ENCODE measurements at regions not wholly inside any gene's neighbourhood (a gene's known extent, or its start where the extent isn't known, plus 50 kb on each side); places are given as distances from the start of the nearest gene placed in this dataset.
"Not testable (repeated sequence)": the region's sequence is repeated elsewhere in the genome, so short reads cannot be mapped to it uniquely, and the experiment has no call there.

GRCh38 chr5:120159155-120159554 lies 304.9 kb upstream of the PRR16 start:
- no peak for DNase-seq (ENCODE audit: low spot score)
- in situ Hi-C loops (cut with HindIII; ENCODE audit: low sequenced_read_pairs) = no loop called here

DNA sequence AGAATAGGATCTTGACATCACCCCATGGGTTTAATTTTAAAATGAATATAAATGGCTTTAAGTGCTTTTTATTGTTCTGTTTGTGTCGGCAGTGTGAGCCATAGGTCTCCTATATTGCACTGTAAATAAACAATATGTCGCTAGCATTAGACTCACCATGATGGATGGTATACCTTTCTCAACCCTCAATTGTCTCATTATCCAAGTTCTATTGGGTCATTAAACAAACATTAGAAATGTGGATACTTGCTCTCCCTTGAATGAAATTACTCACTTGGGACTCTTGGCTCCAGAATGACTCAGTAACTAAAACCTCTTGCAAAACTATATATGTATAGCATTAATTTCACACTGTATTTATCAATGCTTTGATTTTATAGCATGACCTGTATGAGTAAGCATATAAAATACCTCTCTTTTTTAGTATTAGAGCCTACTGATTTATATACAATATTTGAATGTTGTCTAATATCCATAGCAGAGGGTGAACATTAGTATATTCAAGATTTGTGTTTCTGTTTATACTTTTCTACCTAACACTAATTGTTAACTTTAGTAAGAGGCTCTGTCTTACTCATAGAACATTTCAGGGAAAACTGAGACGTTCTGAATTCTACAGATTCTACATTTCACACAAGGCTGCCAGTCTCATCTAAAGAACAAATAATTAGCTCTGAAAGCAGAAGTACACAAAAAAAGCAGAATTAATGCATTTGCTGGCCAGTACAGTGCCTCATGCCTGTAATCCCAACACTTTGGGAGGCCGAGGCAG lies 303.8 kb upstream of the PRR16 start:
- in situ Hi-C loops (cut with HindIII; ENCODE audit: low sequenced_read_pairs) = no loop called here
- no peak for DNase-seq (ENCODE audit: low spot score)

GRCh38 chr5:120162321-120162720 lies 301.8 kb upstream of the PRR16 start:
- no peak for DNase-seq (ENCODE audit: low spot score)
- in situ Hi-C loops (cut with HindIII; ENCODE audit: low sequenced_read_pairs) = no loop called here

GRCh38 chr5:120164037-120164436 lies 300.1 kb upstream of the PRR16 start:
- in situ Hi-C loops (cut with HindIII; ENCODE audit: low sequenced_read_pairs) = no loop called here
- no peak for DNase-seq (ENCODE audit: low spot score)

DNA sequence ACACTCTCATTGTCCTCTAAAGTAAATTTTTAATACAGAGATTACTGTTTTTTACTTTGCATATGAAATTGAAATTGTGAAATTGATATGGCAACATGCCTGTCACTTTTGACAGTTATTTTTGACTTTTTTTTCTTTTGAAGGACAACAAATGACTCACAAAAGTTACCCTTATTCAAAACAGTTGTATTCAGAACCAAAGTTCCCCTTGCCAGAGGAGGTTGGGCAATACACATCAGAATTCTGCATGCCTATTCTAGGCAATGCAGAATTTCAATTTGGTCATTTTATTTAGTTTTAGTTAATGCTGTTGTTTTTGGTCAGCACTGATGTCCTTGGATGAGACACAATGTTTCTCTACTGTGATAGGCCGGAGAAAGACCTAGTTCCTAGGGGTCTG lies 299.1 kb upstream of the PRR16 start:
- in situ Hi-C loops (cut with HindIII; ENCODE audit: low sequenced_read_pairs) = no loop called here
- DNase-seq (ENCODE audit: low spot score) = no peak

DNA sequence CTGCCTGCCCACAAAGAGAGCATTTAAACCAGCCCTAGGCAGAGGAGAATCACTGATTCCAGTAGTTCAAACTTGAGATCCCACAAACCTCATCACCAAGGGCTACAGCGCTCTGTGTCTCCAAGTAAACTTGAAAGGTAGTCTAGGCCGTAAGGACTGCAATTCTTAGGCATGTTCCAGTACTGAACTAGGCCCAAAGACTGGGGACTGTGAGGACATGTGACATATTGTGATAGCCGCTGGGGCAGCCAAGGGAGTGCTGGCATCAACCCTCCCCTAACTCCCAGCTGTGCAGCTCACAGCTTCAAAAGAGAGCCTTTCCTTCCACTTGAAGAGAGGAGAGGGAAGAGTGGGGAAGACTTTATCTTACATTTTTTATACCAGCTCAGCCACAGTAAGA lies 291.0 kb upstream of the PRR16 start:
- no peak for DNase-seq (ENCODE audit: low spot score)
- in situ Hi-C loops (cut with HindIII; ENCODE audit: low sequenced_read_pairs) = no loop called here

- in situ Hi-C loops (cut with HindIII; ENCODE audit: low sequenced_read_pairs) = no loop called here
- no peak for DNase-seq (ENCODE audit: low spot score)
Measured at GRCh38 chr5:120174089-120174488, 290.0 kb upstream of the PRR16 start.

GRCh38 chr5:120181238-120181637 lies 282.9 kb upstream of the PRR16 start:
- in situ Hi-C loops (cut with HindIII; ENCODE audit: low sequenced_read_pairs); DNase-seq (ENCODE audit: low spot score): not testable (repeated sequence)

GRCh38 chr5:120194650-120195049 lies 269.4 kb upstream of the PRR16 start:
- in situ Hi-C loops (cut with HindIII; ENCODE audit: low sequenced_read_pairs); DNase-seq (ENCODE audit: low spot score): not testable (repeated sequence)

DNA sequence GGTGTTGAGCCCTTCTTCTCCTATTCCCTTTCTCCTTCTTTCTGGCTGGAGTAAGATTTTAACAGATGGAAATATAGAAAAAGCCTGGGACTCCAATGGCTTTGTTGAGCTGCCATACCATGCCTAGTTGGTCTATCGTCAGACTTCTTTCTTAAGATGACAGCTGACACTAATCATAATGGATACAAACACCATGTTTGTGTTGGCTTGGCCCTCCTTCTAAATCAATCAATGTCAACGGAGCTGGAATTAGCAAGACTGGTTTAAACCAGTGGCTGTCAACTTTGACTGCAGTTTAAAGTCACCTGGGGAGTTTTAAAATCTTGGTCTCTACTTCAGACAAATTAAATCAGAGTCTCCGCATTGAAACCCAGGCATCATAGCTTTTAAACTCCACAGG lies 264.5 kb upstream of the PRR16 start:
- no peak for DNase-seq (ENCODE audit: low spot score)
- in situ Hi-C loops (cut with HindIII; ENCODE audit: low sequenced_read_pairs) = no loop called here

DNA sequence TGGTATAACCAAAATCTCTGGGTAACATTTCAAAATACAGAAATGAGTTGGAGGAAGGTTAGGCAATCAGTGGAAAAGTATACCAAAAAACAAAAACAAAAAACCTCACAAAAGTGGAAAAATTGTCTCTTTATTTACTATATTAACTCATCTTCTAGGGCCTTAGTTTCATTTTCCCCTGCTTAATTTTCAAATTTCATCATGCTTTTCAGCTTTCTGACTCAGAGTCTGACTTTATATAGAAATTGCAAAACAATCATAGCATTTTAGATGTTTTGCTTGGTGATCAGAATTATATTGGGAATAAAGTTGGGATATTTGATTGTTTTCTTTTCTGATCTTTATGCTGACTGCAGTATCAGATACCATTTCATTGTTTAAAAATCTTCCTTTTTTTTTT lies 257.0 kb upstream of the PRR16 start:
- DNase-seq (ENCODE audit: low spot score) = no peak
- in situ Hi-C loops (cut with HindIII; ENCODE audit: low sequenced_read_pairs) = no loop called here

DNA sequence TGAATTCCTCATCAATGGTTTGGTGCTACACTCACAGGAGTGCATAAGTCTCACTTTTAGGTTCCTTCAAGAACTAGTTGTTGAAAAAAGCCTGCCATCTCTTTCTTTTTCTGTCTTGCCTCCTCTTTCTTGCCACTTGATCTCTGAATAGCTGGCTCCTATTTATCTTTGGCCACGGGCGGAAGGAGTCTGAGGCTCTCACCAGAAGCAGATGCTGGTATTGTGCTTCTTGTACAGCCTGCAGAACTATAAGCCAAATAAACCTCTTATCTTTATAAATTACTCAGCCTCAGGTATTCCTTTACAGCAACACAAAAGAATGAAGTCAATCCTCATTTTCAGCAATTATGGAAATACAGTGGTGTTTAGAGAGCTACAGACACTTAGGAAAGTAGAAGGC lies 247.1 kb upstream of the PRR16 start:
- DNase-seq (ENCODE audit: low spot score) = no peak
- in situ Hi-C loops (cut with HindIII; ENCODE audit: low sequenced_read_pairs) = no loop called here

- DNase-seq (ENCODE audit: low spot score) = no peak
- in situ Hi-C loops (cut with HindIII; ENCODE audit: low sequenced_read_pairs) = no loop called here
Measured at GRCh38 chr5:120219988-120220387, 244.1 kb upstream of the PRR16 start.

- DNase-seq (ENCODE audit: low spot score) = no peak
- in situ Hi-C loops (cut with HindIII; ENCODE audit: low sequenced_read_pairs) = no loop called here
Measured at GRCh38 chr5:120225524-120225923, 238.6 kb upstream of the PRR16 start.

DNA sequence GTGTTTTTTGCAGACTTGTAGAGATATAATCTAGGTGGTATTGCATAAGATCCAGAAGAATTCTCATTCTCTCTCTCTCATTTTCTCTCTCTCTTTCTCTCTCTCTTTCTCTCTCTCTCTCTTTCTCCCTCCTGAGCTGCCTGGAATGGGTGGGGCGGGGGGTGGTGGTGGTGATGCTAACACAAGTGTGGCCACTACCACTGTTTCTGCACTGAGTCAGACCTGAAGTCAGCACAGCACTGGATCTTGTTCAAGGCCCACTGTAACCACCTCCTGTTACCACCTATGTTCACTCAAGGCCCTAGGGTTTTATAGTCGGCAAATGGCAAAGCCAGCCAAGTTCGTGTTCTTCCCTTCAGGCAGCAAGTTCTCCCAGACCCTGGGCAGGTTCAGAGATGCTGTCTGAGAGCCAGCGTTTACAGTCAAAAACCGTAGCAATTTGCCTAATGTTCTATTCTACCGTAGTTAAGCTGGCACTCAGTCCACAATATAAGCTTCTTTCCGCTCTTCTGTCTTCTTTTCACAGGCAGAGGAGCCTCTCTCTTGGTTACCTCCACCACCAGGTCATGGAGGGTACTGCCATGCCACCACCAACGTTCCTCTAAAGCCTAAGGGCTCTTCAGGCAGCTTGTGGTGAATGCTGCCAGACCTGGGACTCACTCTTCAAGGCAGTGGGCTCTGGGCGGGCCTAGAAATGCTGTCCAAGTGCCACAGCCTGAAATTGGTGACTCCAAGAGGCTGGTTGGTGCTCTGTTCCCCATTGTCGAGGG lies 235.7 kb upstream of the PRR16 start:
- in situ Hi-C loops (cut with HindIII; ENCODE audit: low sequenced_read_pairs) = no loop called here
- no peak for DNase-seq (ENCODE audit: low spot score)

- in situ Hi-C loops (cut with HindIII; ENCODE audit: low sequenced_read_pairs) = no loop called here
- DNase-seq (ENCODE audit: low spot score) = no peak
Measured at GRCh38 chr5:120229036-120229435, 235.1 kb upstream of the PRR16 start.

- no peak for DNase-seq (ENCODE audit: low spot score)
- in situ Hi-C loops (cut with HindIII; ENCODE audit: low sequenced_read_pairs) = no loop called here
Measured at GRCh38 chr5:120231563-120231962, 232.5 kb upstream of the PRR16 start.

GRCh38 chr5:120236360-120236759 lies 227.7 kb upstream of the PRR16 start:
- DNase-seq (ENCODE audit: low spot score) = no peak
- in situ Hi-C loops (cut with HindIII; ENCODE audit: low sequenced_read_pairs) = no loop called here

GRCh38 chr5:120239086-120239485 lies 225.0 kb upstream of the PRR16 start:
- in situ Hi-C loops (cut with HindIII; ENCODE audit: low sequenced_read_pairs) = no loop called here
- DNase-seq (ENCODE audit: low spot score) = no peak

GRCh38 chr5:120240706-120241105 lies 223.4 kb upstream of the PRR16 start:
- in situ Hi-C loops (cut with HindIII; ENCODE audit: low sequenced_read_pairs) = no loop called here
- DNase-seq (ENCODE audit: low spot score) = no peak

DNA sequence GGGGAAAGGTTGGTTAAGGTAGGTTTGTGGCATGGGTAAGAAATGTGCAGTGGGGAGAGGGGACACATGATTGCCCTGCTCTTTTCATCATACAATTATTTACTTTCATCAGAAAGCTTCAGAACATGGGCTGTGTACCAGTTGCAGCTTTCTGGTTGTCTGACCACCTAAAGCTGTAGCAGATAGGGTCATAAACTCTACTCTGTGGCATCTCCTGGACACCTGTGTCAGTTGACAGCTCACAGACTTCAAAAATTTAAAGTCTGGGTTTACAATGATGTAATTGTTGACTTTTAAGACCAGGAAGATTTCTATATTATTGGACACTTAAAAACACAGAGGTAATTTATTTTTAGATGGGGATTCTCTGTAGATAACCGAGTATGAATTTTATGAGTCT lies 222.7 kb upstream of the PRR16 start:
- in situ Hi-C loops (cut with HindIII; ENCODE audit: low sequenced_read_pairs) = no loop called here
- no peak for DNase-seq (ENCODE audit: low spot score)
